Upper lobe of left lung (tissue), 4 donors: ENCODE measurements at regions not wholly inside any gene's neighbourhood (a gene's known extent, or its start where the extent isn't known, plus 50 kb on each side); places are given as distances from the start of the nearest gene placed in this dataset.

Experiments
- POLR2A ChIP-seq, 4 donors: fragments of 450-650 bp; IDR thresholded peaks; one replicate each; pipeline ENCODE4 v1.5.1; 2016 to 2017; ENCODE audit warnings: antibody characterized with exemption in 4 of 4, mild to moderate bottlenecking in 2 of 4
- TF ChIP-seq, protein P1 (sequence below), 6 experiments: fragments of 450-650 bp in 4 of 6; fragments of 200-600 bp in 2 of 6; sonication (generic) in 2 of 6; IDR thresholded peaks; one replicate each; pipeline ENCODE4 v1.5.1; 2016 to 2019; ENCODE audit warnings: antibody characterized with exemption in 6 of 6

DNA sequence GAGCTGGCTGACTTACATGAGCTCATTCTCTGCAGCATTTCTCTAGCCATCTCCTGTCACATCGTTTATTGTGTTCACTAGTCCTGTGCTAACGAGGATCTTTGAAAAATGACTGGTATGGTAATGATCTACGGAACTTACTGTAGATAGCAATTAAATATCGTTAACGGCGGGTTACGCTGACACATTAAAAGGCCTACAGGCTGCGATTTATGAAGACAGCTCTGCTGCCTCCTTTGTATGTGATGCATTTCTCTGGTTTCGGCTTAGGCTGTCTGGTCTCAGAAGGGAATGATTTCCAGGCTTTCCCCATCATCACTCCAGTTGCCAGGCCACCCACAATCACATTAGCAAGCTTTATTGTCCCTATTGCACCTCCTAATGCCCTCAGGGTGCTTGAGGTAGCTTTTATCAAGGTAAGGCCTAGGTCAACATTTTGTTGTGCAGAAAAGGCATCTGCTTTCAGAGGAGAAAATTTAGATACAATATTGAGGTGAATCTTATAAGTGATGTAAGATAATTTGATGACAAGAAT is 284.4 kb downstream of the SOX11 start:
- no peak for TF ChIP-seq POLR2A (IDR thresholded peaks at IDR 0.05)
- TF ChIP-seq, protein P1, sequence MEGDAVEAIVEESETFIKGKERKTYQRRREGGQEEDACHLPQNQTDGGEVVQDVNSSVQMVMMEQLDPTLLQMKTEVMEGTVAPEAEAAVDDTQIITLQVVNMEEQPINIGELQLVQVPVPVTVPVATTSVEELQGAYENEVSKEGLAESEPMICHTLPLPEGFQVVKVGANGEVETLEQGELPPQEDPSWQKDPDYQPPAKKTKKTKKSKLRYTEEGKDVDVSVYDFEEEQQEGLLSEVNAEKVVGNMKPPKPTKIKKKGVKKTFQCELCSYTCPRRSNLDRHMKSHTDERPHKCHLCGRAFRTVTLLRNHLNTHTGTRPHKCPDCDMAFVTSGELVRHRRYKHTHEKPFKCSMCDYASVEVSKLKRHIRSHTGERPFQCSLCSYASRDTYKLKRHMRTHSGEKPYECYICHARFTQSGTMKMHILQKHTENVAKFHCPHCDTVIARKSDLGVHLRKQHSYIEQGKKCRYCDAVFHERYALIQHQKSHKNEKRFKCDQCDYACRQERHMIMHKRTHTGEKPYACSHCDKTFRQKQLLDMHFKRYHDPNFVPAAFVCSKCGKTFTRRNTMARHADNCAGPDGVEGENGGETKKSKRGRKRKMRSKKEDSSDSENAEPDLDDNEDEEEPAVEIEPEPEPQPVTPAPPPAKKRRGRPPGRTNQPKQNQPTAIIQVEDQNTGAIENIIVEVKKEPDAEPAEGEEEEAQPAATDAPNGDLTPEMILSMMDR (IDR thresholded peaks at IDR 0.05), result no peak
